ENCODE measurements at regions not wholly inside any gene's neighbourhood (a gene's known extent, or its start where the extent isn't known, plus 50 kb on each side); places are given as distances from the start of the nearest gene placed in this dataset.

DNA sequence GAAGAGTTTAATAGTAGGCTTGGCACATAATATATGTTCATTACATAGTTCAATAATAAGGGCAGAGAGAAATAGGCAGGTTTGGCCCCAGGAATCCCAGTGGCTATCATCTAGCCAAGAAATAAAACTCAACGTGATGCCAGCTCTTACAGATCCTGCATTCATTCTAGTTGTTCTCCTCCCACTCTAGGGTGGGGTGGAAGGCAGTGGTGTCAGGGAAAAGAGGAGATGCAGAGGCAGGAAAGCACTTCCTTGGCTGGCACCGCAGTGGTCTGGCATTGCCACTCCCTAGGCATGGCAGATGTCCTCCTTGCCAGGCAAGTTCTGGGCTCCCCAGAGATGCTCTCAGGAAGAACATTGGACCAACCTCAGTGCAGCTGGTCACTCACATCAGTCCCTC lies 383.6 kb downstream of the GRIN2B start:
- Histone ChIP-seq H3K9me2 (replicated peaks; ENCODE audit: low read length) (no peaks in the 10 kb centered on the region), H3K27me3 (ENCODE audit: low read length) (no peaks in the 10 kb centered on the region), H3K4me2 (ENCODE audit: low read length) (no peak overlapping the region), H4K20me1 (ENCODE audit: low read length) (no peaks in the 10 kb centered on the region), H3K4me3 (ENCODE audit: low read length) (no peak overlapping the region), H3K4me1 (ENCODE audit: insufficient read depth, low read length) (no peaks in the 10 kb centered on the region), H3K79me2 (ENCODE audit: low read length) (no peaks in the 10 kb centered on the region), H3K36me3 (ENCODE audit: low read depth, low read length) (no peaks in the 10 kb centered on the region), H3K9me3 (ENCODE audit: low read length) (no peaks in the 10 kb centered on the region), H3K9ac (ENCODE audit: low read length) (no peak overlapping the region), H3F3A (ENCODE audit: low read length, unreplicated experiment) (no peaks in the 10 kb centered on the region), H3K27ac (ENCODE audit: low read length) (no peak overlapping the region), H2AFZ (ENCODE audit: low read length) (no peak overlapping the region)
- intact Hi-C loops (cut with micrococcal nuclease) = no loop called here
- ChIA-PET POLR2A (ENCODE audit: unreplicated experiment) (no interaction called here), CTCF (no interaction called here)
- ATAC-seq (no peak), DNase-seq (no peak)
- no TSS peak for BruUV-seq (replicated peaks)
- no peak for TF ChIP-seq EZH2phosphoT487 (IDR thresholded peaks at IDR 0.05; ENCODE audit: borderline replicate concordance, low read length)
- TF ChIP-seq, protein P1, sequence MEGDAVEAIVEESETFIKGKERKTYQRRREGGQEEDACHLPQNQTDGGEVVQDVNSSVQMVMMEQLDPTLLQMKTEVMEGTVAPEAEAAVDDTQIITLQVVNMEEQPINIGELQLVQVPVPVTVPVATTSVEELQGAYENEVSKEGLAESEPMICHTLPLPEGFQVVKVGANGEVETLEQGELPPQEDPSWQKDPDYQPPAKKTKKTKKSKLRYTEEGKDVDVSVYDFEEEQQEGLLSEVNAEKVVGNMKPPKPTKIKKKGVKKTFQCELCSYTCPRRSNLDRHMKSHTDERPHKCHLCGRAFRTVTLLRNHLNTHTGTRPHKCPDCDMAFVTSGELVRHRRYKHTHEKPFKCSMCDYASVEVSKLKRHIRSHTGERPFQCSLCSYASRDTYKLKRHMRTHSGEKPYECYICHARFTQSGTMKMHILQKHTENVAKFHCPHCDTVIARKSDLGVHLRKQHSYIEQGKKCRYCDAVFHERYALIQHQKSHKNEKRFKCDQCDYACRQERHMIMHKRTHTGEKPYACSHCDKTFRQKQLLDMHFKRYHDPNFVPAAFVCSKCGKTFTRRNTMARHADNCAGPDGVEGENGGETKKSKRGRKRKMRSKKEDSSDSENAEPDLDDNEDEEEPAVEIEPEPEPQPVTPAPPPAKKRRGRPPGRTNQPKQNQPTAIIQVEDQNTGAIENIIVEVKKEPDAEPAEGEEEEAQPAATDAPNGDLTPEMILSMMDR (conservative IDR thresholded peaks at IDR 0.05; ENCODE audit: low read depth, low read length) = no peak

DNA sequence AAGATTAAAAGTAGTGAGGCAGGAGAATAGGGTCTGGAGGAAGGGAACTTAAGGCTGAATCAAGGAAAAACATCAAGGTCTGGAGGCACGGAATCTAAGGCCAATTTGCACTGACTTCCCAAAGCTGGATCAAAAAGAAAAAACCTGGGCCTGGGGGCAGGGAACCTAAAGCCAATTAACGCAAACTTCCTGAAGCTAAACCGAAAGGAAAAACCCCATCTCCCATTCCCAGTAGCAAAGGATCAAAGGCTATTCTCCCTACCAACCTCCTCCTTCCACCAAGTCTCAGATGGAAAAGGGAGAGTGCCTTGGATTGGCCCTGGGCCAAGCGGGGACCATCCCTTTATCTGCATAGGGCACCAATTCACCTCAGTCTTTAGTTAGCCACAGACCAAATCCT lies 384.2 kb downstream of the GRIN2B start:
- no peak for TF ChIP-seq EZH2phosphoT487 (IDR thresholded peaks at IDR 0.05; ENCODE audit: borderline replicate concordance, low read length)
- TF ChIP-seq, protein P1 (conservative IDR thresholded peaks at IDR 0.05; ENCODE audit: low read depth, low read length) = no peak
- no peak for TF ChIP-seq EZH2 (IDR thresholded peaks at IDR 0.05; ENCODE audit: low read length, unreplicated experiment)
- Histone ChIP-seq H3K9ac (ENCODE audit: low read length) (no peak overlapping the region), H3K4me2 (ENCODE audit: low read length) (no peak overlapping the region), H3F3A (ENCODE audit: low read length, unreplicated experiment) (no peaks in the 10 kb centered on the region), H3K36me3 (ENCODE audit: low read depth, low read length) (no peaks in the 10 kb centered on the region), H3K4me1 (ENCODE audit: insufficient read depth, low read length) (no peaks in the 10 kb centered on the region), H3K27ac (ENCODE audit: low read length) (no peak overlapping the region), H3K4me3 (ENCODE audit: low read length) (no peak overlapping the region), H2AFZ (ENCODE audit: low read length) (no peak overlapping the region), H3K79me2 (ENCODE audit: low read length) (no peaks in the 10 kb centered on the region), H3K9me2 (replicated peaks; ENCODE audit: low read length) (no peaks in the 10 kb centered on the region), H4K20me1 (ENCODE audit: low read length) (no peaks in the 10 kb centered on the region), H3K9me3 (ENCODE audit: low read length) (no peaks in the 10 kb centered on the region), H3K27me3 (ENCODE audit: low read length) (no peaks in the 10 kb centered on the region)
- ATAC-seq = no peak
- BruUV-seq (replicated peaks) = no TSS peak
- no peak for DNase-seq
- intact Hi-C loops (cut with micrococcal nuclease) = no loop called here
- CTCF ChIA-PET = no interaction called here
- POLR2A ChIA-PET (ENCODE audit: unreplicated experiment) = no interaction called here

DNA sequence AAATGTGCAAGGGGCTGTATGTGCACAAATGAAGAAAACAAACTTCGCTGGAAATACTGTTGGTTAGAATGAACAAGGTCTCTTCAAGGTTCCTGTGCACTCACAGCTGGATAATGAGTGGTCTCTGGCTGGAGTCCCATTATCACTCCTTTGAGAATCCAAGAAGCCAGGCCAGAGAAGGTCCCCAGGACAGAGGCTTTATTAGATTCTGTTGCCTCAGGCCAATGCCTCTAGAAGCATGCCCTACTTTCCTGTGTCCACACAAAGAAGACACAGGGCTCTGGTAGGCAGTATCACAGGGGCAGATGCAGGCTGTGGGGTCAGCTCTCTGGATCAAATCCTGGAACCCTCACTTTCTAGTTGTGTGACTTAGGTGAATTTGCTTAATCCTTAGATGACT lies 384.7 kb downstream of the GRIN2B start:
- H2AFZ ChIP-seq (ENCODE audit: low read length) = no peak overlapping the region
- H3K9me3 ChIP-seq (ENCODE audit: low read length) = no peaks in the 10 kb centered on the region
- DNase-seq (no peak), ATAC-seq (no peak)
- H3K79me2 ChIP-seq (ENCODE audit: low read length) = no peaks in the 10 kb centered on the region
- H3K27ac ChIP-seq (ENCODE audit: low read length) = no peak overlapping the region
- no peaks in the 10 kb centered on the region for H3K4me1 ChIP-seq (ENCODE audit: insufficient read depth, low read length)
- no peak overlapping the region for H3K4me3 ChIP-seq (ENCODE audit: low read length)
- H4K20me1 ChIP-seq (ENCODE audit: low read length) = no peaks in the 10 kb centered on the region
- intact Hi-C loops (cut with micrococcal nuclease) = no loop called here
- no peak overlapping the region for H3K9ac ChIP-seq (ENCODE audit: low read length)
- TF ChIP-seq, protein P1 (conservative IDR thresholded peaks at IDR 0.05; ENCODE audit: low read depth, low read length) = no peak
- TF ChIP-seq EZH2 (IDR thresholded peaks at IDR 0.05; ENCODE audit: low read length, unreplicated experiment) (no peak), EZH2phosphoT487 (IDR thresholded peaks at IDR 0.05; ENCODE audit: borderline replicate concordance, low read length) (no peak)
- H3K9me2 ChIP-seq (replicated peaks; ENCODE audit: low read length) = no peaks in the 10 kb centered on the region
- ChIA-PET CTCF (no interaction called here), POLR2A (ENCODE audit: unreplicated experiment) (no interaction called here)
- no peak overlapping the region for H3K4me2 ChIP-seq (ENCODE audit: low read length)
- H3K36me3 ChIP-seq (ENCODE audit: low read depth, low read length) = no peaks in the 10 kb centered on the region
- BruUV-seq (replicated peaks) = no TSS peak
- H3K27me3 ChIP-seq (ENCODE audit: low read length) = no peaks in the 10 kb centered on the region
- H3F3A ChIP-seq (ENCODE audit: low read length, unreplicated experiment) = no peaks in the 10 kb centered on the region
